HG02885 (cell line): ENCODE measurements at regions not wholly inside any gene's neighbourhood (a gene's known extent, or its start where the extent isn't known, plus 50 kb on each side); places are given as distances from the start of the nearest gene placed in this dataset.

ENCODE experiments used
- ATAC-seq: cut with Tn5 transposase; IDR thresholded peaks from one replicate; pipeline ENCODE4 v1.9.1; 2021; ENCODE audit warnings: mild to moderate bottlenecking; ENCODE audit not compliant: unreplicated experiment, poor library complexity

DNA sequence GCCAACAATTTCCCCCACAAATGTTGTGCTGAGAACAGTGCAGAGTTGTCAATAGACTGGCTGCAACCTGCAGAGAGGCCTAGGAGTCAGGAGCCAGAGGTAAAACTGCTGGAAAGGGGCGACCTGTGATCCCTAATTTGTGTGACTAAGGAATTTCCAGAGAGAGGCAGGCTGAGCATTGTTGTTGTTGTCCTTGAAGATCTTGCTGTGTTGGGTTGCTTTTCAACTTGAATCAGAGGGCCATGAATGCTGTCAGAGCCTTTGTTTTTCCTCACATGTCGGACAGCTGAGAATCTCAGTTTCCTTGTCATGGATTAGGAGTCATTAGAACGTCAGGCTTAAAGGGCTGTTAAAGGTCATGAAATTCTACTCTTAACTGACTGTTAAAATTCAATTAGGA lies 134.6 kb upstream of the ASTN2 start:
- ATAC-seq: no peak

DNA sequence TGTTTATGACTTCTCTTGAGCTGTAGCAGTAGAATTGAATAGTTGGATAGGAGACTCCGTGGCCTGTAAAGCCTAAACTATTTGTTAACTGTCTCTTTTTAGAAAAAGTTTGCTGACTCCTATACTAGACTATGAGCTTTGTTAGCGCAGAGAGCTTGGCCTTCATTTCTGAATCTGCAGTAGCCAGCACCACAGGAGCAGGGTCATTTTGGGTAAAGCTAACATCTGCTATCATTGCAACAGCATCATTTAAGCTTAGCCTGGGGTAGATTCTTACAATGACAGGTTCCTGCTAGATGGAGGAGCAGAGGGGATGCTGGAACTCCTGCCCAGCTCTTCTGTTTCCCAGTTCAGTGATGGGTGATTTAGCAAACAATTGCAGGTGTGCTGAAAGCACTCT lies 133.7 kb upstream of the ASTN2 start:
- ATAC-seq: no peak

DNA sequence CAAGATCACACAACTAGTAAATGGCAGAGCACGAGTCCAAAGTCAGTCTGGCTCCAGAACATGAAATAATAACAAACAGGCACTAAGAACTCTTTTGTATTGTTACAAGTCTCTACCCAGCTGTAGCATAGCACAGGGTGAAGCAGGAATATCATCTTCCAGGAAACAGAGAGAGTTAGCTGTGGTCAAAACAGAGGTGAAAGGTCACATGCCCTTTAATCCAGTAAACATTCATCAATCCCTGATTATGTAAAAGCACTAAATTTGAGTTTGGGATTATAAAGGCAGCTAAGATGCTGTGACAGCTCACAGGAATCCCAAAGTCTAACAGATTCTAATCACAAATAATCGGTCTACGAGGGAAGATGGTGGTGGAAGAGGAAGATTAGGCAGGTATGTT lies 133.0 kb upstream of the ASTN2 start:
- ATAC-seq: no peak

DNA sequence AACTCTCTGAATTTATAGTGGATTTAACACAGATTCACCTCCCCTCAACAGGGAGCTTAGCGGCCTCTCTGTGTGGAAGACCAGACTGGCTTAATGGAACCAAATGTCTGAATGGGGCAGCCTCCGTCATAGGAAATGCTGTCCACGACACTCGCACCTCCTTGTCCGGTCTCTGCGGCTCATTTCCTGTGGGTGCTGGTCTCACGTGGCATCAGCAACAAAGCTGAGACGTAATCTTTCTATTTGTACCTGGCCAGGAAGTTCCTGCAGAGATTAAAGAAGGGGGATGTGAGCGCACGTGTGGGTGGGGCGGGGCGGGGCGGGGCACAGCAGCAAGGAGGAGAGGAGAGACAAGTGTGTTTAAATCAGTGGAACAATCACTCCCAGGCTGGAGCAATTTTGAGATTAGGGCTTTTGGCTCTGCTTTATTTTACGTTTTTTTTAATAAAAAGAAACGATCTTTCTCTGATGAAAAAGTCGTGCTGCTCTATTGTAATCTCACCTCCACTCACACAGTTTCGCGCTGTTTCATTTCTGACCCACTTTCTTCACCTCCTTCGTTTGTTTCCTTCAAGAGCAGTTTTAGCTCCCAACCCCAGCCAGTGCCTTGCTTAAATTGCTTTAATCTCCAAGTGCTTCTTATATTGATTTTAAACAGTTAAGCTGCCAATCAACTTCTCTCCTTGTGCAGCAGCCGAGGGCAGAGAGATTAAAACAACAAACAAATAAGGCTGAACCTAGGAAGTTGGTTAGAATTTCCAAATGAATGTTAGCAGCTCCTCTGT lies 132.2 kb upstream of the ASTN2 start:
- no peak for ATAC-seq

DNA sequence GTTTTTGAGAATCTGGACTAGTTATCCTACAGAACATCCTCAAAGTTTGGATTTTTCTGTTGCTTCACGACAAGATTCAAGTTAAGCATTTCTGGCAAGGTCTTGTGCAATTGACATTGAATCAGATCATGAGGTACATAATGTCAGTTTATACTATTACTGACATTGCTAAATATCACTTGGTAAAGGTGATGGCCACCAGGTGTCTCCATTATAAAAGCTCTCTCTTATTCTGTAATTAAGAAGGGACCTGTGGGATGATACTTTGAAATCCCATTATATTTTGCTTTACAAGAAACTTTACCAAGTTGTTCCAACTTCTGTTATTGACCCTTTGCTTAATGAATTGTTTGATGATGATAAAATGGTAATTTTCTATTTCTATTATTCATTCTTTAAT lies 131.0 kb upstream of the ASTN2 start:
- ATAC-seq: no peak

DNA sequence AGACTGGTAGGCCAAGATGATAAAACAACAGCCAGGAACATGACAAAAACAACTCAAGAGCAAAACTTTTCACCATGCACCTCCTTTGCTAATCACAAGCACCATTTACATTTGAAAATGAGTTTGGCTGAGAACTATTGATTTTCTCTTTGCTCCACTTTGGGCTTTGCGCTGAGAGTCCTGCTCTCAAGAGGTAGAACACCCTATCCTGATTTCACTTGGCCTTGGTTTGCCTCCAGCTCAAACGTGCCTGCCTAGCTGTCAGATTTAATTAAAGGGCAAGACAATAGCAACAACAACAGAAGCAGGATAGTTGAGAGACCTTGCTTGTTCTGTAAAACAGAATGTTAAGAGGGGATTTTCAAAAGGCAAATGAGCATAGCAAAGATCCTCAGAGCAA lies 128.2 kb upstream of the ASTN2 start:
- no peak for ATAC-seq

DNA sequence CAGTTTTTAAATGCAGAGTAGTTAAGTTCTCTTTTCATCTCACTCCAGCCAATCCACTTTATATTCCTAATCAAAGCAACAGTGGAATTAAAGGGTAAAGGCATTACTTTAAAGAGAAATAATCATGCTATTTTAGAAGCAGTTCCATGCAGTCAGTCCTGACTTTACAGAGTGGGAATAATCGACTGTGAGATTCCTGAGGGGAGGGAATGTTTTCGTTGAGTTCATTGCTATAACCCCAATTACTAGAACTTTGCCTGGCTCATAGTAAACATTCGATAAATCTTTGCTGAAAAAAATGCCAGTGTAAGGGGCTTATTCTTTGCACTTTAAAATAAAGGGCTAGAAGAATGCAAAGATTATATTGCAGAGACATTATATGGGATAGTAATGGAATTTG lies 127.2 kb upstream of the ASTN2 start:
- no peak for ATAC-seq

DNA sequence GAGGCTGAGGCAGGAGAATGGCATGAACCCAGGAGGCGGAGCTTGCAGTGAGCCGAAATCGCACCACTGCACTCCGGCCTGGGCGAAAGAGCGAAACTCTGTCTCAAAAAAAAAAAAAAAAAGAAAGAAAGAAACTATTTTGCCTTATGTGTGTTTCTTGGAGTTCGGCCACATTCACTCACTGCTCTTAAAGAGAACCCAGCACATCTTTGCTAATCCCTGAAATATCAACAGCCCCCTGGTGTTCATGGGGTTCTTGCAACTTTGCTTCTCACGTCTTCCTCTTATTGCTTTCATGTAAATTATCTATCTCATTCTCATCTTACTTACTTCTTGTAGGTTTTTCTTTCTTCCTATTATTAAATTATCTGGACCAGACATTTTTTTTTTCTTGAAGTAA lies 126.3 kb upstream of the ASTN2 start:
- no peak for ATAC-seq

DNA sequence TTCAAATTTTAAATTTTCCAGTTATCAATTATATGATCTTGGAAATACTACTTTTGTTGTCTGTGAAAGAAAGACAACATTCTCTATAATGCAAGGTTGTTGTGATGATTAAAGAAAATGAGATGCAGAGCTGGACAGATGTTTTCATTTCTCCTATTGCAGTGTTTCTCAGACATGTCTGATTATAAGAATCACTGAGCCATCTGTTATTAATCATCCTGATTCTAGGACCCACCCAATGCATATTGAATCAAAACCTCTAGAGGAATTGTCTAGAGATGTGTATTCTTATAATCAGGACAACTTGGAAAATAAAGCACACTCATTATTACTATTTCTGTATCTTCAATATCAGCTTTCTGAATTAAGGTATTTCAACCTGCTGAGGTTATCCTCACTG lies 121.1 kb upstream of the ASTN2 start:
- no peak for ATAC-seq

DNA sequence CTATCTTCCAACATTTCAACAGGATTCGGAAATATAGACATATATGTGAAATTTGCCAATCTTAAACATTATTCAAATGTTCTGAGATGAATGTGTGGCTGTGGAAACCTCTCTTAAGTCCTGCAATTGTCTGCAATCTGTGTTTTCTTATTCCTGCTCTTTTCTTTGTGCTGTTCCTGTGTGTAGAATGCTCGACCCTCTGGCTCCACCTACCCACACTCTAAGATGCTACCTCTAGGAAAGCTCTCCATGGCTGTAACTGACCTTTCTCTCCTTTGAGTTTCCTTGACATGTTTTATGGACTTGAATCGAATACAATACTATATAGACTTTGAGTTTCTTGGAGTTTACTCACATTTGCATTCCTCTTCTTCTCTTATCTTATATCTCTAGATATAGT lies 120.6 kb upstream of the ASTN2 start:
- no peak for ATAC-seq

DNA sequence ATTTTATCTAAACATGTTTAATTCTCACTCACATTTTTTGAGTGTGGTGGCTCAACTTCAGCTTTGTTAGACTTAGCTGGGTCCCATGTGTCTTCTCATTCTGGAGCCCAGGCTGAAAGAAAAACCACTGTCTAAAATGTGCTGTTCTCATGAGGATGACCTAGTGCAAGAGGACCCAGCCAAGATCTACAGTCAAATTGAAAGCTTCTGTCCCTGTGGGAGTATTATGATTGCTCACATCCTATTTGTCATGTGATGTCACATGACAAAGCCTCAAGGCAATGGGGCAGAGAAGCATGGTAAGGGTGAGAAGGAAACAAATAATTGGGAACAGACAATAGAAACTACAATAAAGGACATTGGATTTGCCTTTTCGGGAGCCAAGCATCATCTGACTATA lies 113.4 kb upstream of the ASTN2 start:
- ATAC-seq: no peak

DNA sequence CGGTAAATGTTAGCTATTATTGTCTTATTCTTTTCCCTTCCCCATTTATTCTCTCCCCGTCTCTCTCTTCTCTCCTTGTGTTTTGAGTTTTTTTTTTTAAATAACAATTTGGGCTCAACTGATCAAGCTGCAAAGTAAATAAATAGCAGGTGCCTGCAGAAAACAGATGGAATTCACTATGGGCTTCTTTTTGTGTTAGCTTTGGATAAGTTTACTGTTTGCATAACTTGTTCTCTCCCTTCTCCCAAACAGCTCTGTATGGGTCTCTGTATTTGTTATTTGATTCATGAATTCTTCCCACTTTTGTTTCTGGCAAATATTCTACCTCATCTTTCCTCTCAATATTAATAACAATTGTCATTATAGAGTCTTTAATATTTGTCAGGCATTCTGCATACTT lies 111.8 kb upstream of the ASTN2 start:
- no peak for ATAC-seq

DNA sequence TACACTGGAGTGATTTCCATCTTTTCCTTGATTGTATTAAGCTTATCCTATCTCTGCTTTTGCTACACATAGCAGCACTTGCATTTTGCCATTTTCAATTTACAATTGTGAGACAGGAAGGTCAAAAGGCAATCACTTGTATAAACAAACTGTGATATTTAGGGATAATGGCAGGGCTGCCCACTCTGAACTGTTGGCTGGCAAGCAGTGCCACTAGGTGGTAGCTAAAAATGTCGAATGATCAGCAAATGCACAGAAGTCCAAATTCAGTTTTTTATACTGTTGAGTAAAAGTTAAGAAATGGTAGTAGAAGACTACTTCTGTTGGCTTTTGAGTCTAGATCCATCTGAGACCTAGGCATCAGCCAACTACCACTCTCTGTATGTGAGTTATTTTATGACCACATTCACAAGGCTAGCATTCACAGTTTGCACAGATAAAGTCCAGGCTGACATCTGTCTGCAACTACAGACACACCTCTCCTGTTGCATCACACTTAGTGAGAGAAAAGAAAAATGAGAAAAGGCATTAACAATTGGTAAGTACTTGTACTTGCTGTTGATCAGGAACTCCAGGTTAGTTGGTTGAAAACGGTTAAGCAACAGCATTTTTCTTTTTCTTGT lies 108.8 kb upstream of the ASTN2 start:
- ATAC-seq: no peak

DNA sequence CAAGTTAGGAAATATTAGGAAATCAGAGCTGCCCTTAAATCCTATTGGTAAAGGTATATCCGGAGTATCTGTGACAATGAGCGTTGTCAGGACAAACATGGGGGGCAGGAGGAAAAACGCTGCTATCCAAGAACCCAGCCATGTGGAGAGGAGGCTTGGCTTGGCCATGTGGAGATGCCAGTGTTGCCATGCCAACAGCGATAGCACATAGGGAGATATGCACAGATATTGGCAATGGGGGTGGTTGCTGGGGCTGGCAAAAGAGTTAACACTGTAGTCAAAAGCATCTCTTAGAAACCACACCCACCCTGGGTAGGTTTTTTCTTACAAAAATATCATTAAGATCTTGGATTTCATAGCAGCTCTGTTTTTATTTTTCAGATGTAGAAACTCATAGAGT lies 106.4 kb upstream of the ASTN2 start:
- ATAC-seq: no peak

DNA sequence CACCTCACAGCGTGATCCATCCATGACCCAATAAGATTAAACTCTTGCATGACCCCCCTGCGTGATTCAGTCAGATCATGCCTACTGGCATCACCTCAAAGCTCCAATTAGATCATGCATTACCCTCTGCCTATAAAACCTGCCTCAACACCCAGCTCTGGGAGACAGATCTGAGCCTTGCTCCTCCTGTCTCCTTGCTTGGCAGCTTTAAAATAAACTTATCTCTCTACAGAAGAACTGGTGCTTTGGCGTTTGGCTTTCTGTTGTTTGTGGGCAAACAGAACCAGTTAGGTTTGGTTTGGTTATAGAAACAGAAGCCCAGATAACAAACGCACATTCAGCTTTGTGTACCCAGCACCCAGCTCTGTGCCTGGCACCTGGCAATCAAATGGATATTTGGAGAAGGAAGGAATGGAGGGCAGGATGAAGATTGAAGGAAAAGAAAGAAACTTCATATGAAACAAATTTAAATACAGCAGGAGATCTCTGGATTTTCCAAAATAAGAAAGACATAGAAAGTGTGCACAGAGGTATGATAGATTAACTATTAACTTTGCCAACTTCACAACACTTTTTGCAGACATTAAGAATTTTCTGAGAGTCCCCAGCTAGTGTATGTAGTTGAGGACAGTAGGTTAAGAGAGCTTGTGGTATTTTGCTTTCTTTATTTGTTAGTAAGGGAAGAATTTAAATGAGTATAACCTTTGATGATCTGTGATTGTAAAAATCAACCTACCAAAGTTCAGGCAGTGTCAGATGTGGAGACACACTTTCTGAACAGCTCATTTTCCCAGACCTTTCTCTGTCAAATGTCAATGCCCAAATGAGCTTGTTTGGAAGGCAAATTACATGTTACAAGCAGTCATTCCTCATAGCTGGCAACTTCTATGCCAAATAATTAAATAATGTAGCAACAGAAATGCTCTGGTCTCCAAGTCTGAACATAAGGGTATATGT lies 102.1 kb upstream of the ASTN2 start:
- ATAC-seq: no peak

DNA sequence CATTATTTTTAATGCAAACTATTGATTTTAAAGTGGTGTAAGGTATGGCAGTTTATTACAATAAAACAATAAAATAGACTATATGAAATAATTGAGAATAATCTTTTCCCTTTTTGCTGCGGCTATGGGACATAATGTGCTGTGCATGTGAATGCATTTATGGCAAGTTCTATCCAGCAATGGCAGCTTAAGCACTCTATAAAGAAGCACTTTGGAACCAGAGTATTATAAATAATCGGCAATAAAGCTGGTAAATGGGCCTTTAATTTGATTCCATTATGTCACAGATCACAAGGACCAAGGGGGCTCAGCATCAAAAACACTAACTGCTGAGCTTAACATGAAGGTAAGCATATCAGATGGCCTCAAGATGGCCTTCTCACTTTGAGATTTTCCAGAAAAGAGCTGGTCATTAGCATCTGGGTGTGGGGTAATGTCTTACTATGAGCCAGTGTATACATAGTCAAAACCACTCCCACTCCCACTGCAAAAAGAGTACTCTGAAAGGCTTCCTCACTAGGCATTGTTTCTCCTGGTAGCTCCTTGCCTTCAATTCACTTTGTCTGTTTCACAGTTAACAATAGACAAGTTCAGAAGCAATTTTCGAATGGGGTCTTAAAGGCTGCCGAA lies 97.1 kb upstream of the ASTN2 start:
- no peak for ATAC-seq

DNA sequence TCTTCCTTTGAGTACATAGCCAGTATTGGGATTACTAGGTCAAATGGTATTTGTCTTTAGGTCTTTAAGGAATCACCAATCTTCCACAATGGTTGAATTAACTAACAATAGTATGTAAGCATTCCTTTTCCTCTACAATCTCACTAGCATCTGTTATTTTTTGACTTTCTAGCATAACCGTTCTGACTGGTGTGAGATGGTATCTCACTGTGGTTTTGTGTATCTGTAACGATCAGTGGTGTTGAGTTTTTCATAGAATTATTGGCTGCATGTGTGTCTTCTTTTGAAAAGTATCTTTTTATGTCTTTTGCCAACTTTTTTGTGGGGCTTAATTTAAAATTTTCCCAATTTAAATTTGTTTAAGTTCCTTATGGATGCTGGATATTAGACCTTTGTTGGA lies 81.5 kb upstream of the ASTN2 start:
- ATAC-seq: no peak

DNA sequence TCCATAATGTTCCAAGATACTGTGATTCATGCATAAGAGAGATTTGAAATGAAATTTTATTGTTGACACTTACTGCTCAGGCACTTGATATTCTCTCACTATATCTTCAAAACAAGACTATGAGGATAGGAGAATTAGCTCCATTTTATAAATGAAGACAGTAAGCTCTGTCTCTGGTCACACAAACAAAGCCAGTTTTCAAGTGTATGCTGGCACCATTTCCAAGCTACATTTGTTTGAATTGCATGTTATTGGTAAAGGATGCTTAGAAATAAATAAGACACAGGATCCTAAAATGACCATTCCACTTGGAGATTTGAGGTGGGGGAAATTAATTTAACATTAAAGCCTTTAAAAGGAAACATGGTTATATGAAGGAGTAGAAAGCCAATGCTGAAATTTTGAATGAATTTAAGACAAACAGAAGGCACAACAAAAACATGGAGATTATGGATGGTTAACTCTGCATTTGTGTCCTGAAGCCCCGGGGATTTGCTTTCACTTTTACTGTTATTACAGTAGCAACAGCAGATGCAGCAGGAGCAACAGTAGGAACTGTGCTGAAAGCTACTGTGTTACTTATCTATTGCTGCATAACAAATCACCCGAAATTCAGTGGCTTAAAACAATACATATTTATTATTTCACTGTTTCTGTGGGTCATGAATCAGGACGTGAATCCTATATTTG lies 79.7 kb upstream of the ASTN2 start:
- ATAC-seq: no peak

DNA sequence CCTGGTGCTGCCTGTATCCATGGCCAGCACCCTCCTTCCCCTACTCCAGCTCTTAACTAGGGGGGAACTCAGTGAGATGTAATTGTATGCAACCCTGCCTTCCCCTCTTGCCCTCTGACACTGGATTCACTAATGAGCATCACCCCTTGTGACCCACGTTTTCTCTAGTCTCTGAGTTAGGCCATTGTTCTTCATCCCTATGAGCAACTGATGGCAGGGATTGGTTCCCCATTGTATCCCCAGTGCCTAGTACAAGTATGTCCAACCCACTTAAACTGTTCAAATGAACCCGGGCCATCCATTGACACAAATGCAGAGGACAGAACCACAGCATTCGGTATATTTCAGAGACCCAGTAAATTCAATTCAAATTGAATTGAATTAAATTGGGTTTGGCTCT lies 77.6 kb upstream of the ASTN2 start:
- no peak for ATAC-seq

DNA sequence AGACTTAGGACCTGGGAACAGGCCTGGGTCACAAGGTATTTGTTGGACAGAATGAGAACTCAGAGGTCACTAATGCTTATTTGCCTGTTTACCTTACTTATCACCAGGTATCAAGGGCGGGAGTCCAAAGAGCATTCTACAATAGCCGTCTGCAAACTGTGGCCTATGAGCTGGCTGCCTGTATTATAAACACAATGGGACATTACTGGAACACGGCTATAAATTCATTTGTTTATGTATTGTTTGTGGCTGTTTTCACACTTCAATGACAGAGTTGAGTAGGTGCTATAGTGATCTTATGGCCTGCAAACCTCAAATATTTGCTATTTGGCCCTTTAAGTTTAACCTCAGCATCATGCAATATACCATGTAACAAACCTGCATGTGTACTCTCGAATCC lies 76.6 kb upstream of the ASTN2 start:
- no peak for ATAC-seq
